GM03348 (cell line): ENCODE measurements at regions not wholly inside any gene's neighbourhood (a gene's known extent, or its start where the extent isn't known, plus 50 kb on each side); places are given as distances from the start of the nearest gene placed in this dataset.

Experiments
- DNase-seq: peaks from one replicate; pipeline ENCODE4 v3.0.0; 2012; ENCODE audit warnings: low spot score

DNA sequence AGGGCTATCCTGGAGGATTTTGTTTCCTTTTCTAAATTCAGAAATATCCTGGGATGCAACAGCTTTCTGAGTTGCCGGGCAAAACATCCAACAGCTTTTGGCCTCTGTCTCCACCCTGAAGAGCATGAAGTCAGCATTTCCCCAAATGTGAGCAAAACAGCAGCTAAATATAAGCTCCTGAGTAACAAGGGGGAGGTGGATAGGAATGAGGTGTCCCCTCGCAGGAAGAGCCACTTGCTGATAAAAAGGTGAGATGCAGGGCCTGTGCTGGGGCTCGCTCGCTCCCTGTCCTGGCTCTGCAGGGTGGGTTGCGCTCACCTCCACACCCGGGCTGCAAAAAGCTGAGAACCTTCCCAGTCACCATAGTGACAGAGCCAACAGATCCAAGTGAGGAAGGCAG lies 264.3 kb downstream of the ZEB1 start:
- DNase-seq = no peak

DNA sequence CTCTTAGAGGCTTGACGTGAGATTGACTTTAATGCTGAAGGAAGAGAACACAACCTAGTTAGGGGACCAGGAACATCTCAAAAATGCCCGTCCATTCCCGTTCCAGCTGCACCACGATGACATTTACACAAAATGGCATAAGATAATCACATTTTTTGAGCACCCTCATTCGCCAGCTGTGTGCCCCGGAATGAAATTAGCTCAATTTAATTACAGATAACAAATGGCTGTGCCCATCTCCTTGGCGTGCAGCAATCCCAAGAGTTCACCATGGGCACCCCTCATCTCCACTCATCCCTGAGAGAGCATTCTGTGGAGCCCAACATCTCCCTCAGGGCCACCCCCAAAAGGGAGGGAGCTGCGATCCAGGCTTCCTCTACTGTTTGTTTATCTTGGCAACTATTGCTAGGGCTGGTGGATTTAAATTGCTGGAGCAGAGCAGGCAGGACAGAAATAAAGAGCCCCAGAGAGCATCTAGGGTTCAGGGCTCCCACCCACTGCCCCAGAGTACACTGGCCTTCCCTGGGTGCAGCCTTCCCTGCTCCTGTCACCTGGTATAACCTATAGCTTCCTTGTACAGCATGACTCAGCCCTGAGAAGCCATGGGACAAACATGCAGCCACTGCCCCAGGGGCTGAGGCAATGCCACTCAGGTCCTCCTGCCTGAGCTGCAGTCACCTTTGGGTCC lies 263.5 kb downstream of the ZEB1 start:
- DNase-seq = peak; percentile 29

DNA sequence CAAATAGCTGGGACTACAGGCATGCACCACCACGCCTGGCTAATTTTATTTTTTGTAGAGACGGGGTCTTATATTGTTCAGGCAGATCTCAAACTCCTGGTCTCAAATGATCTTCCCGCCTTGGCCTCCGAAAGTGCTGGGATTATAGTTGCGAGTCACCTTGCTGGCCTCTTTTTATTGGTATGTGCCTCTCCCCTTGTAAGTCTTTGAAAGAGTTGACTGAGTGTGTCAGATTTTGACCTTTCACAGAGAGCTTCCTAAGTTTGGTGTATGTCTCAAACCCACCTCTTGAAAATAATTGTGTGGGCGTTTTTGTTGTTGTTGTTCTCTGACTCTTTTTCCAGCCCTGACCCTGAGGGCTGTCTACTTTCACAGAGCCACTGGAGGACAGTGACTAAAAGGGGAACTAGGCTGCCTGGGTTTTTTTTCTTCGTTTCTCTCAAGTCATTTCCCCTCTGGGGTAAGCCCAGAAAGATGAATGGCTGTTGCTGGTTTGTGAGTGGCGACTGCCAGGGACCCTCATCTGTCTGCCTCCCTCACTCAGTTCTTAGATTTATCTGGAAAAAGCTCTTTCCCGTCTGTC lies 262.8 kb downstream of the ZEB1 start:
- no peak for DNase-seq

DNA sequence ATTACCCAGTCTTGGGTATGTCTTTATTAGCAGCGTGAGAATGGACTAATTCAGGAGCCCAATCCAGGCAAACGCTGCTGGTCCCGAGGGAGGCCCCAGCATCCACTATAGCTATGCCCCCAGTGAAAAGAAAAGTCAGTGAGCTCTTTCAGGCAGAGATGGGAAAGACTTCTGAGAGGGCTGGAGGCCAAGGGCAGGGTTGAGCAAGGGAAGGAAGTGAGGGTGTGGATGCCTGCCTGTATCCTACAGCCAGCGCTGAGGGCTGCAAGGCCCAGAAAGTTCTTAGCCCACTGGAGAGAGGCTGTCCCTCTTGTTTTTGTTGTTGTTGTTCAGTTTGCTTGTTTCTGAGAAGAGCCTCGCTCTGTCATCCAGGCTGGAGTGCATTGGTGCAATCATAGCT lies 261.6 kb downstream of the ZEB1 start:
- DNase-seq = no peak
